Ovary (tissue), 7 donors: ENCODE measurements at regions not wholly inside any gene's neighbourhood (a gene's known extent, or its start where the extent isn't known, plus 50 kb on each side); places are given as distances from the start of the nearest gene placed in this dataset.

Experiments used
- DNase-seq, 5 donors: peaks; one replicate each; pipeline ENCODE4 v3.0.0-alpha.2; 2019 to 2020
- H3K27ac ChIP-seq, 2 donors: fragments of 200-600 bp; one replicate each; pipeline versions ENCODE4 v1.5.1 to v1.8.0; 2019 to 2022
- H3K27me3 ChIP-seq: fragments of 200-600 bp; one replicate; pipeline ENCODE4 v1.8.0; 2022
- H3K36me3 ChIP-seq: fragments of 200-600 bp; sonication (generic); one replicate; pipeline ENCODE4 v1.5.1; 2019
- H3K4me1 ChIP-seq: one replicate; pipeline ENCODE4 v1.8.1; 2013; ENCODE audit warnings: mild to moderate bottlenecking, moderate library complexity; ENCODE audit not compliant: insufficient read depth
- H3K4me3 ChIP-seq: fragments of 200-600 bp; sonication (generic); one replicate; pipeline ENCODE4 v1.5.1; 2017
- H3K9me3 ChIP-seq, 2 donors: fragments of 200-600 bp in 1 of 2; sonication (generic) in 1 of 2; one replicate each; pipeline versions ENCODE4 v1.5.1 to v1.8.1; 2013 to 2019; ENCODE audit warnings: mild to moderate bottlenecking in 1 of 2, moderate library complexity in 1 of 2
- CTCF ChIP-seq, 3 donors: fragments of 450-650 bp in 2 of 3; fragments of 200-600 bp in 1 of 3; IDR thresholded peaks; one replicate each; pipeline versions ENCODE4 v1.5.1 to v1.8.0; 2016 to 2022; ENCODE audit warnings: antibody characterized with exemption in 3 of 3, mild to moderate bottlenecking in 1 of 3
- EP300 ChIP-seq: sonication (generic); formaldehyde crosslinking; IDR thresholded peaks from one replicate; pipeline ENCODE4 v1.6.1; 2017; ENCODE audit warnings: antibody characterized with exemption
- POLR2A ChIP-seq: fragments of 450-650 bp; IDR thresholded peaks from one replicate; pipeline ENCODE4 v1.6.1; 2017; ENCODE audit warnings: antibody characterized with exemption, mild to moderate bottlenecking, moderate library complexity
- WGBS, 3 donors: extraction: QIAGEN DNeasy Blood & Tissue Kit in 1 of 3; methylation state at CpG; one replicate each; pipeline versions ENCODE4 v1.1.5 to v1.1.7; 2013 to 2017; 5-methylcytosine and 5-hydroxymethylcytosine counted together
- intact Hi-C, 4 donors: fragments of 100-400 bp; cut with DNase I; formaldehyde crosslinking; loops; one replicate each; pipeline versions ENCODE4 v1.11.0 to v1.15.1; 2022 to 2023
- donor health status: DM: no; HTN: no; CAD: no; lungs with moderate emphysema.
- donor health status: DM: no; HTN: no; CAD: no.
- donor health status: Bipolar disorder and iron deficiency.
- donor health status: DM: no; HTN: no; CAD: no.
- donor health status: DM: yes; HTN: yes; CAD: no.

DNA sequence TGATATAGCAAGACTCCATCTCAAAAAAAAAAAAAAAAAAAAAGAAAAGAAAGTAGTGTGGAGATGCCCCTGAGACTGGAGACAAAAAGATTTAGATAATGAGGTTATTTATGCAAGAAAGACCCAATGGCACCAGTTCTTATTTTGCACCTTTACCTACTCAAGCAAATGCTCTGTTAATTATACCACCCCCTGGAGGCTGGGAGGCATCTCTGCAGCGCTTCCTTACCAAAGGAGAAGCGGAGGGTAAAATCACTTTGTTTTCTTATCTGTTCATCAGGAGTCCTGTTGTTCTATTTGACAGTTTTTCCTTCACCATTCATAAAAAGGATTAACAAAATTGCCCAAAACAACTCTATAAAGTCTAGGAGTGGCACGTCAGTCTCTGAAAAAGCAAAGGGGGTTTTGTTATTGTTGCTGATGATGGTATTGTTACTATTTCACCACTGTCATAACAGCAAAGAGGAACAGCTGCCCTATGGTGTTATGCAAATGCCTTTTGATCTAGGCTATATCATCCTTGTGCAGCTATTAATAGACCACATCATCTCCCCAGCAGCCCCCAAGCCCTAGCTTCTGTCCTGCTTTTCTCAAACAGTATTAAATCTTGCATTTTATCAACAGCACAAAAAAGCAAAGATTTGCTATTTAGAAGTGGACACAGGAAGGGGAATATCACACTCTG lies 174.0 kb downstream of the PALM2AKAP2 start:
- Histone ChIP-seq H3K27me3 (no peaks in the 10 kb centered on the region), H3K9me3 (no peaks in the 10 kb centered on the region), H3K36me3 (no peaks in the 10 kb centered on the region), H3K4me1 (no peaks in the 10 kb centered on the region), H3K4me3 (no peak overlapping the region), H3K27ac (no peak overlapping the region)
- intact Hi-C loops, result no loop called here
- no peak for DNase-seq
- no peak for TF ChIP-seq POLR2A
- TF ChIP-seq EP300, result no peak
- TF ChIP-seq CTCF (IDR thresholded peaks at IDR 0.05), result no peak
- WGBS, 3 donors, result 91 to 94% (median 91%) methylated on average over 3 of the region's 3 CpGs

DNA sequence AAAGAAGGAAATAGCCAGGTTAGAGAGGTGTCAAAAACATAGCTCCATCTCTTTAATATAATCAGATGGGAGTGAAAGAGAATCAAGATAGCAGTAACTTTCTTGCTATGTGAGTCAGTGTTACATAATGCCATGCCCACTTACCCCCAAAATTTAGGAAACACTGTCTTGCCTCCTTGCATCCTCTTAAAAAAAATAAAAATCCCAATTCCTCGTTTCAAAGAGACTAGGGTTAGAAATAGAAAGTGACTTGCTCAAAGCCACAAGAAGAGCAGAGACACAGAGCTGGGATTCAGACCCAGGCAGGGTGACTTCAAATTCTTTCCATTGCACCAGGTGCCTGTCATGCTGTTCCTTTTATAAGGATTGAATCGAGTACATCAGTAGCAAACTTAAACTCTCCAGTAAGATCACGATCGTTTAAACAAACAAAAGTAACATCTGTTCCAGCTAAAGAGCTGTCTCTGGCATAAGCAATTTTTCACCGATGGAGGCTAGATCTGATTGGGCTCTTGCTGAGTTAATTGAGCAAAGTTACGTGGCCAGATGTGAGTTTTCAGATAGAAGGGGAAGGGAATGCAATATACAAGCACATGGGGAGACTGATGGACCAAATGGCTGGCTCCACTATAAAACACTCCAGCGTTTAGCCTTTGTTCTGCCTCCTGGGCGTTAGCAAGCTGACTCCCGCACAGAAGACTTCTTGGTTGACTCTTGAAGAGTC lies 176.9 kb downstream of the PALM2AKAP2 start:
- H3K4me1 ChIP-seq, result no peaks in the 10 kb centered on the region
- no peak for DNase-seq
- no peaks in the 10 kb centered on the region for H3K27me3 ChIP-seq
- intact Hi-C loops, result no loop called here
- H3K4me3 ChIP-seq, result no peak overlapping the region
- no peak for TF ChIP-seq POLR2A
- TF ChIP-seq CTCF (IDR thresholded peaks at IDR 0.05), result no peak
- no peak for TF ChIP-seq EP300
- no peaks in the 10 kb centered on the region for H3K36me3 ChIP-seq
- no peak overlapping the region for H3K27ac ChIP-seq
- 31 to 37% (median 34%) methylated on average over 9 of the region's 9 CpGs for WGBS, 3 donors
- no peaks in the 10 kb centered on the region for H3K9me3 ChIP-seq

DNA sequence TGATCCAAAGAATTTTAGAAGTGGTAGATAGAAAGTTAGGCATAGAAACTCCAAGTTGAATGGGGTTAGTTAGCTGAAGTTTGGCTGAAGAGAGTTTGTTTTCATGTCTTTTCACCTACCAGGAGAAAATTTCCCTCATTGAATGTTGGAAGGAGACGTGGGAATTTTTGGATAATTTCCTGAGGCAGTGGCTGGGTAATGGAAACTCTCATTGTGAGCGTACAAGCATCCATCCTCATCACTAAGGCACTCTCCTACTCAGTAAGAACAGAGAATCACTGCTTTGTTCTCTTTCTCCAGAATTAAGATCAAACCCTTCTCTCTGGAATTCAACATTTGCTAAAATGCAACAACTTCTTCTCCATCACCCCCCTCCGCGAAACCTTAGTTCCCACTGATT lies 179.7 kb downstream of the PALM2AKAP2 start:
- 78 to 85% (median 79%) methylated on average over 4 of the region's 4 CpGs for WGBS, 3 donors
- Histone ChIP-seq H3K4me1 (no peaks in the 10 kb centered on the region), H3K9me3 (no peaks in the 10 kb centered on the region), H3K4me3 (no peak overlapping the region), H3K27me3 (no peaks in the 10 kb centered on the region), H3K36me3 (no peaks in the 10 kb centered on the region), H3K27ac (no peak overlapping the region)
- TF ChIP-seq CTCF (IDR thresholded peaks at IDR 0.05) (no peak), POLR2A (no peak), EP300 (no peak)
- no peak for DNase-seq
- intact Hi-C loops, result no loop called here

DNA sequence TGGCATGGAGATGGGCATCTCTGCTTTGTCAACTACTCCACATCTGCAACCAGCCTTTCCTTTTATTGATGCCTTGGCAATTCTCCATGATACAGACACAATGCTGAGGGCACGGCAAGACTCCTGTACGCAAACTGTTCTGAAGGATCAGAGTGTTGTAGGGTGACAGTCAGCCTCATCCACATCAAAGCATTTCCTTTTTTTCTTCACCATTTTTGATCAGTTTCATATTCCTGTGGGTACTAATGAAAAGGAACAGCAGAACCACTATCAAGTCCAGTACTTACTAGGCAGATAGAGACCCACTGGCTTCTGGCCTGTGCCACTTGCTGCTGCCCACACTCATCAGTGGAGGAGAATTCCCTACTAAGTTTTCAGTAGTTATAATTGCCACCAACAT lies 181.6 kb downstream of the PALM2AKAP2 start:
- WGBS, 3 donors, result 92 to 97% (median 96%) methylated on average over 2 of the region's 2 CpGs
- H3K4me3 ChIP-seq, result no peak overlapping the region
- DNase-seq, result no peak
- intact Hi-C loops, result no loop called here
- TF ChIP-seq CTCF (IDR thresholded peaks at IDR 0.05) (no peak), POLR2A (no peak), EP300 (no peak)
- H3K4me1 ChIP-seq, result no peaks in the 10 kb centered on the region
- no peak overlapping the region for H3K27ac ChIP-seq
- no peaks in the 10 kb centered on the region for H3K27me3 ChIP-seq
- H3K36me3 ChIP-seq, result no peaks in the 10 kb centered on the region
- no peaks in the 10 kb centered on the region for H3K9me3 ChIP-seq
